ENCODE measurements at regions not wholly inside any gene's neighbourhood (a gene's known extent, or its start where the extent isn't known, plus 50 kb on each side); places are given as distances from the start of the nearest gene placed in this dataset.

- intact Hi-C loops (cut with DNase I; ENCODE audit: low total_unique reads): no loop called here
- Histone ChIP-seq H3K27ac (no peak overlapping the region), H3K36me3 (no peaks in the 10 kb centered on the region), H3K27me3 (replicated peaks in 1 of 7) (no peaks in the 10 kb centered on the region), H3K4me3 (no peak overlapping the region), H3K4me1 (no peaks in the 10 kb centered on the region), H3K9me3 (no peaks in the 10 kb centered on the region)
- WGBS, 5 donors: 70 to 84% (median 72%) methylated on average over 2 of the region's 2 CpGs
- no peak for DNase-seq
- TF ChIP-seq POLR2A (IDR thresholded peaks at IDR 0.05) (no peak), POLR2AphosphoS5 (IDR thresholded peaks at IDR 0.05) (no peak)
- TF ChIP-seq, protein P1, sequence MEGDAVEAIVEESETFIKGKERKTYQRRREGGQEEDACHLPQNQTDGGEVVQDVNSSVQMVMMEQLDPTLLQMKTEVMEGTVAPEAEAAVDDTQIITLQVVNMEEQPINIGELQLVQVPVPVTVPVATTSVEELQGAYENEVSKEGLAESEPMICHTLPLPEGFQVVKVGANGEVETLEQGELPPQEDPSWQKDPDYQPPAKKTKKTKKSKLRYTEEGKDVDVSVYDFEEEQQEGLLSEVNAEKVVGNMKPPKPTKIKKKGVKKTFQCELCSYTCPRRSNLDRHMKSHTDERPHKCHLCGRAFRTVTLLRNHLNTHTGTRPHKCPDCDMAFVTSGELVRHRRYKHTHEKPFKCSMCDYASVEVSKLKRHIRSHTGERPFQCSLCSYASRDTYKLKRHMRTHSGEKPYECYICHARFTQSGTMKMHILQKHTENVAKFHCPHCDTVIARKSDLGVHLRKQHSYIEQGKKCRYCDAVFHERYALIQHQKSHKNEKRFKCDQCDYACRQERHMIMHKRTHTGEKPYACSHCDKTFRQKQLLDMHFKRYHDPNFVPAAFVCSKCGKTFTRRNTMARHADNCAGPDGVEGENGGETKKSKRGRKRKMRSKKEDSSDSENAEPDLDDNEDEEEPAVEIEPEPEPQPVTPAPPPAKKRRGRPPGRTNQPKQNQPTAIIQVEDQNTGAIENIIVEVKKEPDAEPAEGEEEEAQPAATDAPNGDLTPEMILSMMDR (IDR thresholded peaks at IDR 0.05 in 8 of 11, conservative IDR thresholded peaks at IDR 0.05 in 3 of 11): no peak
These were observed 756.0 kb upstream of the ADGRL2 start for GRCh38 chr1:81044708-81045107.

DNA sequence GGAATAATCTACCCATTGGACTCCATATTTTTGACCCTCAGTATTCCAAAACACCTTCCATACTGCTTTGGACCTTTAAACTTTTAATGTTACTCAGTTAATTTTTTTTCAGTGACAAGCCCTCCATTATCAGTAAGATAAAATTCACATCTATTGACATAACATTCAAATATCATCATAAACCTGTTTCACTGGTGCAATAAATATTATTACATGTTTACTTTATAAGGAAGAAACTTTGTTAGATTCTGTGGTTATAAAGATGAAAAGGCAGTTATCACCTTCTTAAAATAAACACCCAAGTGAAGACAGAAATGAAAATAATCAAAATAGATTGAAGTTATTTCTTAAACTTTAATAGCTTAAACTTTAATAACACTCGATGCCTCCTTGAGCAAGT, 758.5 kb upstream of the ADGRL2 start:
- no peak for TF ChIP-seq POLR2A (IDR thresholded peaks at IDR 0.05)
- TF ChIP-seq, protein P1 (IDR thresholded peaks at IDR 0.05 in 8 of 11, conservative IDR thresholded peaks at IDR 0.05 in 3 of 11): no peak
- no peak for TF ChIP-seq POLR2AphosphoS5 (IDR thresholded peaks at IDR 0.05)
- H3K9me3 ChIP-seq: no peaks in the 10 kb centered on the region
- intact Hi-C loops (cut with DNase I; ENCODE audit: low total_unique reads): no loop called here
- H3K27ac ChIP-seq: no peak overlapping the region
- DNase-seq: no peak
- H3K27me3 ChIP-seq (replicated peaks in 1 of 7): no peaks in the 10 kb centered on the region
- no peaks in the 10 kb centered on the region for H3K36me3 ChIP-seq
- no peaks in the 10 kb centered on the region for H3K4me1 ChIP-seq
- no peak overlapping the region for H3K4me3 ChIP-seq
- WGBS, 5 donors: 86 to 96% (median 93%) methylated on average over 1 of the region's 1 CpG

DNA sequence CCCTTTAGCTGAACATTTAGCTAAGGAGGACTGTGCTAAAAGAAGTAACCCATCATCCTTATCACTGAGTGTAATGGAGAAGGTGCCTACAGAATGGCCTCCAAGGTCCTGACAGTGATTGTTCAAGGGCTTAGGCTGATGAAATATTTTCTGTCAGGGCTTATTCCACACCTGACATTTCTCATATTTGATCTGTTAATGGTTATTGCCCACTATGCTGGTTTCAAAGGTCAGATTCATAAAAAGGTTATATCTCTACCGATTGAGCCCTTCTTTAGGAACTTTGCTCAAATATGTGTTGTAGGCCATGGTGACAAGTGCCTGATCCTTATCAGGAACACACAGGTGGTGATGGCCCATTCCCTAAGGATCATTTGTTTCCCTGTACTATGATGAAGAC, 766.4 kb upstream of the ADGRL2 start:
- Histone ChIP-seq H3K36me3 (no peaks in the 10 kb centered on the region), H3K9me3 (peaks cover 0 to 5% (median 0%) of the 10 kb centered on the region in 8 donors), H3K4me1 (no peaks in the 10 kb centered on the region), H3K27ac (no peak overlapping the region), H3K4me3 (no peak overlapping the region), H3K27me3 (replicated peaks in 1 of 7) (no peaks in the 10 kb centered on the region)
- DNase-seq: no peak
- intact Hi-C loops (cut with DNase I; ENCODE audit: low total_unique reads): no loop called here
- 35 to 71% (median 61%) methylated on average over 1 of the region's 1 CpG for WGBS, 5 donors
- TF ChIP-seq, protein P1 (IDR thresholded peaks at IDR 0.05 in 8 of 11, conservative IDR thresholded peaks at IDR 0.05 in 3 of 11): no peak
- TF ChIP-seq POLR2A (IDR thresholded peaks at IDR 0.05): no peak
- TF ChIP-seq POLR2AphosphoS5 (IDR thresholded peaks at IDR 0.05): no peak

DNA sequence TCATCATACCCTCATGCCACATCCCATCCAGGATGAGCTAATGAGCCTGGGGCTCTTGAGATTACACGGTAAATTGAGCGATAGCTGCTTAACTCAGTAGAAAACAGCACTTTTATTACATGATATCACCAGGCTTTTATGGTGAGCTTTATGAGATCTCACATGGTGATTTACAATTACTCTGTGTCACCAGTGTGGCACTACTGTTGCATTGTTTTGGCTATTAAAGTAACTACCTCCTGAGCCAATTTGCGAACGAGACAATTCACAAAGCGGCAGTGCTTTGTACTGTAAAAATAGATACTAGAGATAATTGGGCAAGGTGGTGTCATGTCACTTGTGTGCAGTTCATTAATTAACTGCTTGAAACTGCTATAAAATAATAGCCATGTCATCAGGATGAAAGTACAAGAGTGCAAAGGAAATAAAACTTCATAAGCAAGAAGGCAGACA, 767.7 kb upstream of the ADGRL2 start:
- intact Hi-C loops (cut with DNase I; ENCODE audit: low total_unique reads): no loop called here
- WGBS, 5 donors: 91 to 96% (median 92%) methylated on average over 5 of the region's 5 CpGs
- H3K36me3 ChIP-seq: no peaks in the 10 kb centered on the region
- no peak overlapping the region for H3K27ac ChIP-seq
- H3K27me3 ChIP-seq (replicated peaks in 1 of 7): no peaks in the 10 kb centered on the region
- peaks cover 0 to 5% (median 0%) of the 10 kb centered on the region in 8 donors for H3K9me3 ChIP-seq
- no peak for DNase-seq
- H3K4me3 ChIP-seq: no peak overlapping the region
- TF ChIP-seq POLR2A (IDR thresholded peaks at IDR 0.05) (no peak), POLR2AphosphoS5 (IDR thresholded peaks at IDR 0.05) (no peak)
- TF ChIP-seq, protein P1 (IDR thresholded peaks at IDR 0.05 in 8 of 11, conservative IDR thresholded peaks at IDR 0.05 in 3 of 11): no peak
- no peaks in the 10 kb centered on the region for H3K4me1 ChIP-seq
